ENCODE measurements at regions not wholly inside any gene's neighbourhood (a gene's known extent, or its start where the extent isn't known, plus 50 kb on each side); places are given as distances from the start of the nearest gene placed in this dataset.

GRCh38 chr2:191565647-191566198 lies 112.2 kb upstream of the NABP1 start:
- H3K4me3 Mint-ChIP-seq (ENCODE audit: unreplicated experiment), result no peak overlapping the region

GRCh38 chr2:191566344-191566743 lies 111.6 kb upstream of the NABP1 start:
- no peak overlapping the region for H3K27ac Mint-ChIP-seq (ENCODE audit: unreplicated experiment)
- H3K4me3 Mint-ChIP-seq (ENCODE audit: unreplicated experiment), result no peak overlapping the region
- DNase-seq, result peak; percentile 79
- peak; percentile 78 for TF ChIP-seq CTCF (IDR thresholded peaks at IDR 0.05; ENCODE audit: partially characterized antibody, unreplicated experiment)
- H3K36me3 Mint-ChIP-seq (ENCODE audit: unreplicated experiment), result no peaks in the 10 kb centered on the region
- H3K9me3 Mint-ChIP-seq (ENCODE audit: unreplicated experiment), result peaks cover 4% of the 10 kb centered on the region
- peaks cover 2% of the 10 kb centered on the region for H3K27me3 Mint-ChIP-seq (ENCODE audit: unreplicated experiment)
- H3K4me1 Mint-ChIP-seq (ENCODE audit: low read depth, unreplicated experiment), result peaks cover 10% of the 10 kb centered on the region

More at GRCh38 chr2:191565647-191566198, 112.2 kb upstream of the NABP1 start:
- peaks cover 9% of the 10 kb centered on the region for H3K4me1 Mint-ChIP-seq (ENCODE audit: low read depth, unreplicated experiment)
- no peak for TF ChIP-seq CTCF (IDR thresholded peaks at IDR 0.05; ENCODE audit: partially characterized antibody, unreplicated experiment)
- peaks cover 2% of the 10 kb centered on the region for H3K27me3 Mint-ChIP-seq (ENCODE audit: unreplicated experiment)
- no peaks in the 10 kb centered on the region for H3K36me3 Mint-ChIP-seq (ENCODE audit: unreplicated experiment)
- H3K27ac Mint-ChIP-seq (ENCODE audit: unreplicated experiment), result no peak overlapping the region
- no peak for DNase-seq
- peaks cover 4% of the 10 kb centered on the region for H3K9me3 Mint-ChIP-seq (ENCODE audit: unreplicated experiment)

GRCh38 chr2:191567206-191567605 lies 110.7 kb upstream of the NABP1 start:
- TF ChIP-seq CTCF (IDR thresholded peaks at IDR 0.05; ENCODE audit: partially characterized antibody, unreplicated experiment), result no peak
- peaks cover 5% of the 10 kb centered on the region for H3K4me1 Mint-ChIP-seq (ENCODE audit: low read depth, unreplicated experiment)
- no peak overlapping the region for H3K27ac Mint-ChIP-seq (ENCODE audit: unreplicated experiment)
- no peak for DNase-seq
- H3K27me3 Mint-ChIP-seq (ENCODE audit: unreplicated experiment), result peaks cover 2% of the 10 kb centered on the region
- peaks cover 4% of the 10 kb centered on the region for H3K9me3 Mint-ChIP-seq (ENCODE audit: unreplicated experiment)
- no peak overlapping the region for H3K4me3 Mint-ChIP-seq (ENCODE audit: unreplicated experiment)
- no peaks in the 10 kb centered on the region for H3K36me3 Mint-ChIP-seq (ENCODE audit: unreplicated experiment)

GRCh38 chr2:191569025-191569424 lies 108.9 kb upstream of the NABP1 start:
- TF ChIP-seq CTCF (IDR thresholded peaks at IDR 0.05; ENCODE audit: partially characterized antibody, unreplicated experiment), result no peak
- H3K4me3 Mint-ChIP-seq (ENCODE audit: unreplicated experiment), result no peak overlapping the region
- no peak for DNase-seq
- H3K27me3 Mint-ChIP-seq (ENCODE audit: unreplicated experiment), result peaks cover 2% of the 10 kb centered on the region
- H3K9me3 Mint-ChIP-seq (ENCODE audit: unreplicated experiment), result peaks cover 4% of the 10 kb centered on the region
- H3K36me3 Mint-ChIP-seq (ENCODE audit: unreplicated experiment), result no peaks in the 10 kb centered on the region
- H3K27ac Mint-ChIP-seq (ENCODE audit: unreplicated experiment), result no peak overlapping the region
- peaks cover 13% of the 10 kb centered on the region for H3K4me1 Mint-ChIP-seq (ENCODE audit: low read depth, unreplicated experiment)

GRCh38 chr2:191571163-191571769 lies 106.7 kb upstream of the NABP1 start:
- Mint-ChIP-seq H3K36me3 (ENCODE audit: unreplicated experiment) (no peaks in the 10 kb centered on the region), H3K27ac (ENCODE audit: unreplicated experiment) (no peak overlapping the region), H3K27me3 (ENCODE audit: unreplicated experiment) (peaks cover 2% of the 10 kb centered on the region), H3K4me1 (ENCODE audit: low read depth, unreplicated experiment) (peaks cover 19% of the 10 kb centered on the region), H3K4me3 (ENCODE audit: unreplicated experiment) (no peak overlapping the region), H3K9me3 (ENCODE audit: unreplicated experiment) (no peaks in the 10 kb centered on the region)
- no peak for DNase-seq
- TF ChIP-seq CTCF (IDR thresholded peaks at IDR 0.05; ENCODE audit: partially characterized antibody, unreplicated experiment), result no peak
